Activated T-helper 2 cell treated with anti-CD3 and anti-CD28 coated beads, Interferon-gamma antibody, Interleukin-2, Interleukin-4, amounts not matched to agents 10 μg/mL and 5 μg/mL and 100 μg/mL, durations not matched to agents 14 hours and 24 hours and 36 hours (primary cell): ENCODE measurements at regions not wholly inside any gene's neighbourhood (a gene's known extent, or its start where the extent isn't known, plus 50 kb on each side); places are given as distances from the start of the nearest gene placed in this dataset.
"Not testable (repeated sequence)": the region's sequence is repeated elsewhere in the genome, so short reads cannot be mapped to it uniquely, and the experiment has no call there.

Experiments
- DNase-seq: peaks from one replicate; pipeline ENCODE4 v3.0.0; 2021; ENCODE audit warnings: low spot score
- H3K27ac Mint-ChIP-seq: one replicate; pipeline ENCODE4 v1.8.0; 2021; ENCODE audit warnings: mixed read lengths
- H3K27me3 Mint-ChIP-seq: one replicate; pipeline ENCODE4 v1.8.0; 2021; ENCODE audit warnings: low read depth, mixed read lengths
- H3K36me3 Mint-ChIP-seq: one replicate; pipeline ENCODE4 v1.8.0; 2021; ENCODE audit warnings: low read depth, mixed read lengths
- H3K4me1 Mint-ChIP-seq: one replicate; pipeline ENCODE4 v1.8.0; 2021; ENCODE audit warnings: low read depth, mixed read lengths
- H3K4me3 Mint-ChIP-seq: one replicate; pipeline ENCODE4 v1.8.0; 2021; ENCODE audit warnings: low read depth, mild to moderate bottlenecking, moderate library complexity, mixed read lengths
- H3K9me3 Mint-ChIP-seq: one replicate; pipeline ENCODE4 v1.8.0; 2021; ENCODE audit warnings: mixed read lengths
- intact Hi-C: fragments of 100-400 bp; cut with micrococcal nuclease; formaldehyde crosslinking; loops from one replicate; pipeline ENCODE4 v1.15.1; 2023

- no peaks in the 10 kb centered on the region for H3K27me3 Mint-ChIP-seq
- DNase-seq = no peak
- H3K27ac Mint-ChIP-seq = no peak overlapping the region
- H3K4me1 Mint-ChIP-seq = no peaks in the 10 kb centered on the region
- peaks cover 1% of the 10 kb centered on the region for H3K9me3 Mint-ChIP-seq
- H3K4me3 Mint-ChIP-seq = no peak overlapping the region
- intact Hi-C loops = no loop called here
- H3K36me3 Mint-ChIP-seq = no peaks in the 10 kb centered on the region
Observed at GRCh38 chr18:22293417-22293816, 124.0 kb downstream of the GATA6 start.

DNA sequence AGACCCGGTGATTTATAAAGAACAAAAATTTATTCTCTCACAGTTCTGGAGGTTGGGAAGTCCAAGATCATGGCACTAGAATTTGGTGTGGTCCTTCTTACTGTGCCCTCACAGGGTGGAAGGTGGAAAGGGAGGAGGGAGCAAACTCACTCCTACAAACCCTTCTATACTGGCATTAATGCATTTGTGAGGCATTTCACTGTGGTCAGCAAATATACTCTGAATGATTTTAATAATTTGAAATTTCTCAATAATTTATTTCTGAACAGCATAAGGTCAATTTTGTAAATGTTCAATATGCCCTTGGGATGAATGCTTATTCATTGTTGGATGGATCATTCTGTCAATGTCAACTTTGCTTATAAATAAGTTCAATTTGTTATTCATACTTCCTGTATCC lies 120.6 kb downstream of the GATA6 start:
- Mint-ChIP-seq H3K4me1 (no peaks in the 10 kb centered on the region), H3K9me3 (peaks cover 9% of the 10 kb centered on the region), H3K36me3 (no peaks in the 10 kb centered on the region), H3K27me3 (no peaks in the 10 kb centered on the region), H3K4me3 (no peak overlapping the region), H3K27ac (no peak overlapping the region)
- intact Hi-C loops = no loop called here
- DNase-seq = no peak

DNA sequence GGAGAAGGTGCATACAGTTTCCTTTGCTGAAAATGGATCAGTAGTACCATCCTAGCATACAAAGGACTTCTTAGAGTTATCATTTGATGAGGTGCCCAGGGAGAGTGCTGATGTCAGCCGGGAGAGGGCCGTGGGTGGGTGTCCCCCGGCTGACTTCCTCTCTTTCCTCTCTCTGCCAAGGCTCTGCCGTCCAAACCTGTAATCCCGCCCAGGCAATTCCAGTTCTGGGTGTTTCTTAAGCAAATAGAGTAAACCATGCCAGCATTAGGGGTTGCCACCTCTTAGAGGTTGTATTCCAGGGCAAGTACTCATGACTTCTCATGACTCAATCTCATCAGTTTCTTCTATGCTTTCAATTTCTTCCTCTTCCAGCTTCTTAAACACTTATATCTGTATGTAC lies 117.2 kb downstream of the GATA6 start:
- Mint-ChIP-seq H3K27me3 (no peaks in the 10 kb centered on the region), H3K9me3 (peaks cover 9% of the 10 kb centered on the region), H3K27ac (no peak overlapping the region), H3K4me1 (no peaks in the 10 kb centered on the region), H3K36me3 (no peaks in the 10 kb centered on the region), H3K4me3 (no peak overlapping the region)
- no peak for DNase-seq
- intact Hi-C loops = no loop called here

DNA sequence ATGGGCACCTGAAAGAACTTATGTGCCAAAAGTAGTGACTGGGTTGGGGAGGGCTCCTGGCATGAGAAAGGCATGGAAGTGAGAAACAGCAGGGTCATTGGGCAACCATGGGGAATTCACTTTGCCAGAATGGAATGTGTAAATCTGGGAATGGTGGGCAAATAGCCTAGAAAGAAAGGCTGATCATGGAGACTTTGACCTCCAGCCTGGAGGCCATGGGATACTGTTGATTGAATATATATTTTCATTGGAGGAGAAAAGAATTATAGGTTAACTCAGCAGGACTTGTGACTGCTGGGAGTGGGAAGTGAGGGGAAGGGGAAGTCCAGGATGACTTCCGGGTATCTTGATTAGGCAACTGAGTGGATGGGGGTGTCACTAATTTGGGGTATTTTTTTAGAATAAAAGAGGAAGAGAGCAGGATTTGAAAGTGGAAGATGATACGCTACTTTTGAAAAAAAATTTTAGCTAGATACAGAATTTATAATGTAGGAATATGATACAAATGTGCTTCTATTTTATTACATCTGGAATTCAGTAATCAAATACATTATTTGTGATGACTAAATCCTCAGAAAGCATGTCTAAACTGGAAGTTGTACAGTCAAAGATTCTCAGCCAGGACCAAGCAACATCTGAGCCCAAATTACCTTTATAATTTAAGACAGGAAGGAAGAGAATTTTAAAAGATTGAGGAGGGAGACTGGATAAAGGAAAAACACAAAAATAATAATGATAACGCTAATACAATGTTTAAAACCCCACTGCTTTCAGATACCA lies 116.2 kb downstream of the GATA6 start:
- H3K27ac Mint-ChIP-seq = no peak overlapping the region
- H3K27me3 Mint-ChIP-seq = no peaks in the 10 kb centered on the region
- no peak overlapping the region for H3K4me3 Mint-ChIP-seq
- peaks cover 9% of the 10 kb centered on the region for H3K9me3 Mint-ChIP-seq
- no peak for DNase-seq
- no peaks in the 10 kb centered on the region for H3K36me3 Mint-ChIP-seq
- intact Hi-C loops = no loop called here
- no peaks in the 10 kb centered on the region for H3K4me1 Mint-ChIP-seq

- peaks cover 9% of the 10 kb centered on the region for H3K9me3 Mint-ChIP-seq
- no peaks in the 10 kb centered on the region for H3K4me1 Mint-ChIP-seq
- intact Hi-C loops = no loop called here
Observed at GRCh38 chr18:22284581-22285360, 115.4 kb downstream of the GATA6 start.

GRCh38 chr18:22283855-22284254 lies 114.5 kb downstream of the GATA6 start:
- H3K4me3 Mint-ChIP-seq, intact Hi-C loops, H3K27ac Mint-ChIP-seq, H3K36me3 Mint-ChIP-seq, H3K27me3 Mint-ChIP-seq, DNase-seq, H3K4me1 Mint-ChIP-seq, H3K9me3 Mint-ChIP-seq: not testable (repeated sequence)

More at GRCh38 chr18:22284581-22285360, 115.4 kb downstream of the GATA6 start:
- H3K27me3 Mint-ChIP-seq = no peaks in the 10 kb centered on the region
- H3K36me3 Mint-ChIP-seq = no peaks in the 10 kb centered on the region
- H3K4me3 Mint-ChIP-seq = no peak overlapping the region
- H3K27ac Mint-ChIP-seq = no peak overlapping the region
- no peak for DNase-seq

GRCh38 chr18:22283397-22283796 lies 114.0 kb downstream of the GATA6 start:
- no peak for DNase-seq
- Mint-ChIP-seq H3K27me3 (no peaks in the 10 kb centered on the region), H3K4me1 (no peaks in the 10 kb centered on the region), H3K4me3 (no peak overlapping the region), H3K27ac (no peak overlapping the region), H3K36me3 (no peaks in the 10 kb centered on the region), H3K9me3 (peaks cover 8% of the 10 kb centered on the region)
- intact Hi-C loops = no loop called here

GRCh38 chr18:22283116-22283395 lies 113.7 kb downstream of the GATA6 start:
- Mint-ChIP-seq H3K27me3 (no peaks in the 10 kb centered on the region), H3K27ac (no peak overlapping the region), H3K4me1 (no peaks in the 10 kb centered on the region), H3K4me3 (no peak overlapping the region), H3K9me3 (peaks cover 5% of the 10 kb centered on the region), H3K36me3 (no peaks in the 10 kb centered on the region)
- intact Hi-C loops = no loop called here
- no peak for DNase-seq

DNA sequence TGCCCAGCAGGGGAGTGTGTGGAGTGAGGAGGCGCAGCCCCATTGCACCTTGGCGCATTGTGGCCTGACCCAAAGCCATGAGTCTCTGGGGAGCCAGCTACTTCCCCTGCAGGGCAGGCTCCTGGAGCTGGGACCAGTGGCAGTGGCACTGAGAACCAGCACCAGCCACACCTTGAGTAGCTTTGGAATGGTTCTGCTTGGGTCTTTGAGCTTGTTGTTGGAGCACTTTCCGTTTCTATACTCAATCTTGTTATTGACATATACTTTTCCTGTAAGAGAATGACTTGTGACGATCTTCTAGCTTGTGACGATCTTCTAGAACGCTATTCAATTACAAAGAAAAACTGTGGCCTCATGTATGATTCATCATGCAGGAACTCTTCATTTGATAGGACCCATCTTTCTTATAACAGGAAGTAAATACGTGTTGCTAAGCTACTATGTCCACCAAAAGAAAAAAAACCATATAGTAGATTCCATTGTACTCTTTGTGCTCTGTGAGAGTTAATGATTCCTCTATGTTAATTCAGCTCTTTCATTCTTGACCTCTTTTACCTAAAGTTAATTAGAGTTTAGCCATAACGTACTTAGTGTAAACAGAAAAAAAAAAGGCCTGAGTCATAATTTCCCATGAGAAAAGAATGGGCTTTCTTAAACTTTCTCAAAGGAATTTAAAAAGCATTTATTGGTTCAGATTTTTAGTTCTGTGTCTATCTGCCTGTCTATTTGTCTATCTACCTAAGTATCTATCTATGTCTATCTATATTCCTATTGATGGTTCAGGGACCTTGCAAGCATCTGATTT lies 113.1 kb downstream of the GATA6 start:
- no peak for DNase-seq
- Mint-ChIP-seq H3K4me1 (no peaks in the 10 kb centered on the region), H3K36me3 (no peaks in the 10 kb centered on the region), H3K27ac (no peak overlapping the region), H3K27me3 (no peaks in the 10 kb centered on the region), H3K9me3 (peaks cover 5% of the 10 kb centered on the region), H3K4me3 (no peak overlapping the region)
- intact Hi-C loops = no loop called here

- no peaks in the 10 kb centered on the region for H3K4me1 Mint-ChIP-seq
- H3K27ac Mint-ChIP-seq = no peak overlapping the region
- no peaks in the 10 kb centered on the region for H3K9me3 Mint-ChIP-seq
- no peak for DNase-seq
- intact Hi-C loops = no loop called here
- H3K36me3 Mint-ChIP-seq = no peaks in the 10 kb centered on the region
- H3K4me3 Mint-ChIP-seq = no peak overlapping the region
- H3K27me3 Mint-ChIP-seq = no peaks in the 10 kb centered on the region
Observed at GRCh38 chr18:22280453-22280750, 111.0 kb downstream of the GATA6 start.

DNA sequence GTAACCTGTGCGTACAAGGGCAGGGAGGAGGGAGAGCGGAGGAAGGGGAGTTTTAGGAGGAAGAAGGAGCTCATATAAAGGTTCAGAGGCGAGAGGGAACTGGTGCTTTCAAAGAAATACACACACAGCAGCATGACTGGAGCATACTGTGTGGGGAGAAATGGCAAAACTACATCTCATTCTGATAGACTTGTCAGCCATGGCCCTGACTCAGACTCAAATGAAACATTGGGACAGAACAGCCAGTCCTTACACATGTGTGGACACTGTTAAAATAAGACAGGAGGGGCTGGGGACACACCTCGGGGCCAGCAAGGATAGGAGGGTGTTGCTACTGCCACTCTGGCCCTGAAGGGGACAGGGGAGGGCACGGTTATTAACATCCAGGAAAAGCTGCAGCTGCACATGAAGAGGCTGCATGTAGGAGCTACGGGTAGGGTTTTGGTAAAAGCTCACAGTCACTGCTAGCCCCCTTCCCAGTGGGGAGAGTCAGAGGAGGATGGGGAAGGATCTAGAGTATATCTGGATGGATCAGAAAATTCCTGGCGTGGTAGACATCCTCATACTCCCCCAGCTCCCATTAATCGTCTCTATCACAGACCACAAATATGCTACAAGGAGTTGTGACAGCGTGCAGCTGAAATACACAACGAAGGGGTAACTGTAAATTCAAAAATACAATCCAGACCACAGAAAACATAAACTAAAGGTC lies 110.5 kb downstream of the GATA6 start:
- H3K4me1 Mint-ChIP-seq = no peaks in the 10 kb centered on the region
- H3K4me3 Mint-ChIP-seq = no peak overlapping the region
- DNase-seq = no peak
- no peaks in the 10 kb centered on the region for H3K9me3 Mint-ChIP-seq
- no peak overlapping the region for H3K27ac Mint-ChIP-seq
- no peaks in the 10 kb centered on the region for H3K27me3 Mint-ChIP-seq
- H3K36me3 Mint-ChIP-seq = no peaks in the 10 kb centered on the region
- intact Hi-C loops = no loop called here

DNA sequence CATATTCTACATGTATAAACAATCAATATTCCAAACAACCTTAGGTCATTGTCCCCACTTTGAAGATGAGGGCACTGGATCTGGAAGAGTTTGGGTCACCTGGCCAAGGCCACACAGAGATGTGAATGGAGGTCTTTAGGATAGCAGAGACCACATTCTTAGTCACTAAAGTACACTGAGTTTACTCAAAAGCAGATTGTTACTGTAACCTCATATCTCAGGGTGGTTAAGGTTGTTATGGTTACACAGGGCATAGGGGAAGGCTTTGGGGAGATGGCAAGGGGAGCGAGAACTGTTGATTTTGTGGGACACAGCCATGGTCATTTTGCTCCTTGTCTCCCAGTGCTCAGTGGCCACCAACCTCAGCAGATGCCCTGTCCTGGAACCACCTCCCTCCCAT lies 109.4 kb downstream of the GATA6 start:
- Mint-ChIP-seq H3K4me3 (no peak overlapping the region), H3K36me3 (no peaks in the 10 kb centered on the region), H3K9me3 (no peaks in the 10 kb centered on the region), H3K27me3 (no peaks in the 10 kb centered on the region), H3K27ac (no peak overlapping the region), H3K4me1 (no peaks in the 10 kb centered on the region)
- intact Hi-C loops = no loop called here
- DNase-seq = no peak

- DNase-seq = no peak
- intact Hi-C loops = no loop called here
- H3K27ac Mint-ChIP-seq = no peak overlapping the region
- no peaks in the 10 kb centered on the region for H3K9me3 Mint-ChIP-seq
- H3K27me3 Mint-ChIP-seq = no peaks in the 10 kb centered on the region
- no peaks in the 10 kb centered on the region for H3K4me1 Mint-ChIP-seq
- no peaks in the 10 kb centered on the region for H3K36me3 Mint-ChIP-seq
- H3K4me3 Mint-ChIP-seq = no peak overlapping the region
Observed at GRCh38 chr18:22277758-22278157, 108.4 kb downstream of the GATA6 start.
